H9 (cell line): ENCODE measurements at regions not wholly inside any gene's neighbourhood (a gene's known extent, or its start where the extent isn't known, plus 50 kb on each side); places are given as distances from the start of the nearest gene placed in this dataset.

ENCODE experiments used
- DNase-seq: peaks from one replicate; pipeline ENCODE4 v3.0.0-alpha.2; 2017
- H2AFZ ChIP-seq: one replicate; pipeline ENCODE4 v1.6.1; 2013; ENCODE audit warnings: mild to moderate bottlenecking, low read length, control low read depth, moderate library complexity
- H2AK5ac ChIP-seq: 2 replicates; pipeline ENCODE4 v1.6.1; 2013; ENCODE audit warnings: low read length, control low read depth, mixed read lengths; ENCODE audit not compliant: insufficient read length
- H2BK120ac ChIP-seq: one replicate; pipeline ENCODE4 v1.6.1; 2013; ENCODE audit warnings: low read depth, mild to moderate bottlenecking, low read length, control low read depth, inconsistent platforms; ENCODE audit not compliant: poor library complexity, severe bottlenecking
- H2BK12ac ChIP-seq: 2 replicates; pipeline ENCODE4 v1.6.1; 2013; ENCODE audit warnings: low read length, control low read depth, mixed read lengths, low read depth; ENCODE audit not compliant: insufficient read length
- H2BK15ac ChIP-seq: 2 replicates; pipeline ENCODE4 v1.6.1; 2013; ENCODE audit warnings: low read depth, low read length, control low read depth
- H2BK20ac ChIP-seq: one replicate; pipeline ENCODE4 v1.6.1; 2013; ENCODE audit warnings: low read depth, mild to moderate bottlenecking, low read length, control low read depth, inconsistent platforms; ENCODE audit not compliant: poor library complexity, severe bottlenecking
- H2BK5ac ChIP-seq: 2 replicates; pipeline ENCODE4 v1.6.1; 2013; ENCODE audit warnings: low read length, control low read depth, mixed read lengths; ENCODE audit not compliant: insufficient read length
- H3K14ac ChIP-seq: 2 replicates; pipeline ENCODE4 v1.6.1; 2013; ENCODE audit warnings: low read length, control low read depth; ENCODE audit not compliant: insufficient read depth
- H3K18ac ChIP-seq: 2 replicates; pipeline ENCODE4 v1.6.1; 2013; ENCODE audit warnings: low read depth, mild to moderate bottlenecking, mixed read lengths, low read length, control low read depth; ENCODE audit not compliant: insufficient read length
- H3K23ac ChIP-seq: 2 replicates; pipeline ENCODE4 v1.6.1; 2013; ENCODE audit warnings: low read length, control low read depth, mixed read lengths, low read depth; ENCODE audit not compliant: insufficient read length
- H3K23me2 ChIP-seq: 2 replicates; pipeline ENCODE4 v1.6.1; 2013; ENCODE audit warnings: low read depth, mild to moderate bottlenecking, mixed read lengths, low read length, control low read depth; ENCODE audit not compliant: insufficient read length, poor library complexity, severe bottlenecking
- H3K27ac ChIP-seq: 2 replicates; pipeline ENCODE4 v1.5.1; 2013; ENCODE audit warnings: low read length, control low read depth, mixed read lengths, low read depth; ENCODE audit not compliant: insufficient read length
- H3K27me3 ChIP-seq: 2 replicates; pipeline ENCODE4 v1.6.1; 2013; ENCODE audit warnings: low read length, control low read depth, inconsistent platforms; ENCODE audit not compliant: insufficient read depth
- H3K4ac ChIP-seq: 2 replicates; pipeline ENCODE4 v1.6.1; 2013; ENCODE audit warnings: low read depth, mild to moderate bottlenecking, control low read depth, inconsistent platforms, low read length, moderate library complexity
- H3K4me1 ChIP-seq: 2 replicates; pipeline ENCODE4 v1.6.1; 2013; ENCODE audit warnings: low read length, control low read depth, inconsistent platforms; ENCODE audit not compliant: insufficient read depth
- H3K4me2 ChIP-seq: 2 replicates; pipeline ENCODE4 v1.6.1; 2013; ENCODE audit warnings: low read length, control low read depth, mixed read lengths; ENCODE audit not compliant: insufficient read length, insufficient read depth
- H3K56ac ChIP-seq: 2 replicates; pipeline ENCODE4 v1.6.1; 2013; ENCODE audit warnings: low read depth, mild to moderate bottlenecking, mixed read lengths, low read length, control low read depth; ENCODE audit not compliant: insufficient read length
- H3K79me1 ChIP-seq: 2 replicates; pipeline ENCODE4 v1.6.1; 2013; ENCODE audit warnings: low read depth, mild to moderate bottlenecking, moderate library complexity, low read length, control low read depth, inconsistent platforms; ENCODE audit not compliant: insufficient read depth, poor library complexity, severe bottlenecking
- H3K79me2 ChIP-seq: 2 replicates; pipeline ENCODE4 v1.6.1; 2013; ENCODE audit warnings: low read length, control low read depth, inconsistent platforms; ENCODE audit not compliant: insufficient read depth
- H3K9ac ChIP-seq: 2 replicates; pipeline ENCODE4 v1.6.1; 2013; ENCODE audit warnings: low read length, control low read depth, mixed read lengths; ENCODE audit not compliant: insufficient read length; ENCODE audit errors: extremely low read depth
- H3K9me3 ChIP-seq: one replicate; pipeline ENCODE4 v1.6.1; 2013; ENCODE audit warnings: low read depth, low read length, inconsistent platforms; ENCODE audit not compliant: control insufficient read depth
- H3T11ph ChIP-seq: one replicate; pipeline ENCODE4 v1.6.1; 2013; ENCODE audit warnings: mild to moderate bottlenecking, low read length, control low read depth, inconsistent platforms
- H4K20me1 ChIP-seq: one replicate; pipeline ENCODE4 v1.6.1; 2013; ENCODE audit not compliant: control insufficient read depth, insufficient read length, insufficient read depth
- H4K5ac ChIP-seq: 2 replicates; pipeline ENCODE4 v1.6.1; 2013; ENCODE audit warnings: low read depth, mild to moderate bottlenecking, mixed read lengths, low read length, control low read depth; ENCODE audit not compliant: insufficient read length
- H4K8ac ChIP-seq: replicated peaks from 2 replicates; pipeline ENCODE4 v1.6.1; 2013; ENCODE audit warnings: low read length, control low read depth, mixed read lengths, low read depth; ENCODE audit not compliant: insufficient read length
- H4K91ac ChIP-seq: 2 replicates; pipeline ENCODE4 v1.6.1; 2013; ENCODE audit warnings: low read depth, mild to moderate bottlenecking, moderate library complexity, mixed read lengths, low read length, control low read depth; ENCODE audit not compliant: insufficient read length
- H3K27ac Mint-ChIP-seq, 3 experiments: 2 replicates in 2 of 3; 3 replicates in 1 of 3; pipeline ENCODE4 v1.8.0; 2020 to 2021; ENCODE audit warnings: mixed read lengths in 3 of 3, mild to moderate bottlenecking in 1 of 3, moderate library complexity in 1 of 3
- H3K27me3 Mint-ChIP-seq: 2 replicates; pipeline ENCODE4 v1.8.0; 2021; ENCODE audit warnings: low read depth, mild to moderate bottlenecking, moderate library complexity, mixed read lengths
- H3K36me3 Mint-ChIP-seq, 3 experiments: 2 replicates in 2 of 3; 3 replicates in 1 of 3; pipeline ENCODE4 v1.8.0; 2020 to 2021; ENCODE audit warnings: low read depth in 3 of 3, mixed read lengths in 3 of 3; ENCODE audit not compliant: insufficient read depth in 1 of 3
- H3K4me1 Mint-ChIP-seq, 2 experiments: 2 replicates each; pipeline ENCODE4 v1.8.0; 2020; ENCODE audit warnings: mixed read lengths in 2 of 2
- H3K4me3 Mint-ChIP-seq, 2 experiments: 2 replicates in 1 of 2; 3 replicates in 1 of 2; pipeline ENCODE4 v1.8.0; 2020 to 2021; ENCODE audit warnings: mild to moderate bottlenecking in 2 of 2, mixed read lengths in 2 of 2, moderate library complexity in 1 of 2
- H3K9me3 Mint-ChIP-seq, 2 experiments: 2 replicates in 1 of 2; 3 replicates in 1 of 2; pipeline ENCODE4 v1.8.0; 2020; ENCODE audit warnings: mild to moderate bottlenecking in 2 of 2, mixed read lengths in 2 of 2, moderate library complexity in 1 of 2
- CTCF ChIP-seq: fragments of 200-600 bp; sonication (generic); conservative IDR thresholded peaks from 3 replicates; pipeline ENCODE4 v1.8.0; 2021; ENCODE audit warnings: antibody characterized with exemption, mild to moderate bottlenecking
- WGBS: extraction: QIAGEN DNeasy Blood & Tissue Kit; methylation state at CpG from one replicate; pipeline ENCODE4 v1.1.7; 2013; ENCODE audit warnings: missing lambda C conversion rate, low lambda C conversion rate, mixed read lengths; ENCODE audit not compliant: insufficient read length; ENCODE audit errors: extremely low coverage; 5-methylcytosine and 5-hydroxymethylcytosine counted together

- H3K36me3 Mint-ChIP-seq, result peaks cover 0 to 4% (median 0%) of the 10 kb centered on the region in 3 experiments; a peak in 2 of 7 replicates
- Histone ChIP-seq H2BK12ac (no peak overlapping the region), H4K20me1 (no peaks in the 10 kb centered on the region), H2BK120ac (no peak overlapping the region), H3K9ac (no peak overlapping the region), H3K79me2 (no peaks in the 10 kb centered on the region), H3K18ac (no peak overlapping the region), H4K91ac (no peak overlapping the region), H3K79me1 (no peaks in the 10 kb centered on the region), H2AK5ac (no peak overlapping the region), H3K4me1 (no peaks in the 10 kb centered on the region), H3K9me3 (no peaks in the 10 kb centered on the region), H3K27me3 (no peaks in the 10 kb centered on the region), H3K56ac (no peak overlapping the region), H3K4ac (no peak overlapping the region), H2BK20ac (no peak overlapping the region), H3K23ac (no peak overlapping the region), H3K14ac (no peak overlapping the region), H3K27ac (no peak overlapping the region), H2BK15ac (no peak overlapping the region), H4K8ac (no peak overlapping the region), H3K4me2 (no peak overlapping the region), H2BK5ac (no peak overlapping the region), H3K23me2 (no peaks in the 10 kb centered on the region), H4K5ac (no peak overlapping the region), H3T11ph (no peak overlapping the region), H2AFZ (no peak overlapping the region)
- H3K4me1 Mint-ChIP-seq, result no peaks in the 10 kb centered on the region
- no peaks in the 10 kb centered on the region for H3K27me3 Mint-ChIP-seq
- WGBS, result no CpG with 5 or more reads among the region's 5 CpGs
- no peak for TF ChIP-seq CTCF
- no peak overlapping the region for H3K4me3 Mint-ChIP-seq
- no peak overlapping the region for H3K27ac Mint-ChIP-seq
- DNase-seq, result no peak
- peaks cover 0 to 2% of the 10 kb centered on the region in 2 experiments; a peak in 2 of 5 replicates for H3K9me3 Mint-ChIP-seq
Measured at GRCh38 chr13:55948175-55948574, 1192.5 kb upstream of the PRR20A start.
